Activated CD8-positive, alpha-beta memory T cell treated with anti-CD3 and anti-CD28 coated beads, Interleukin-2, amount 10 ng/mL, durations not matched to agents 7 days and 5 days (primary cell): ENCODE measurements at regions not wholly inside any gene's neighbourhood (a gene's known extent, or its start where the extent isn't known, plus 50 kb on each side); places are given as distances from the start of the nearest gene placed in this dataset.

Source experiments
- ATAC-seq: fragments of 150-1000 bp; cut with Tn5 transposase; one replicate; pipeline ENCODE4 v1.10.0; 2021; ENCODE audit warnings: moderate library complexity
- CTCF ChIA-PET: fragments of 350-600 bp; sonication (Branson Sonifier 250); formaldehyde crosslinking; loops from one replicate; lab custom pipeline; 2021; ENCODE audit warnings: antibody characterized with exemption; lab: Charles Lee
- DNase-seq: peaks from one replicate; pipeline ENCODE4 v3.0.0-alpha.2; 2020
- H3K27ac Mint-ChIP-seq: one replicate; pipeline ENCODE4 v1.8.0; 2021; ENCODE audit warnings: mild to moderate bottlenecking, mixed read lengths
- H3K27me3 Mint-ChIP-seq: one replicate; pipeline ENCODE4 v1.8.0; 2021; ENCODE audit warnings: mixed read lengths
- H3K36me3 Mint-ChIP-seq: one replicate; pipeline ENCODE4 v1.8.0; 2021; ENCODE audit warnings: mild to moderate bottlenecking, mixed read lengths
- H3K4me1 Mint-ChIP-seq: one replicate; pipeline ENCODE4 v1.8.0; 2021; ENCODE audit warnings: mixed read lengths
- H3K4me3 Mint-ChIP-seq: one replicate; pipeline ENCODE4 v1.8.0; 2021; ENCODE audit warnings: mild to moderate bottlenecking, moderate library complexity, mixed read lengths
- H3K9me3 Mint-ChIP-seq: one replicate; pipeline ENCODE4 v1.8.0; 2022; ENCODE audit warnings: low read depth, mixed read lengths

DNA sequence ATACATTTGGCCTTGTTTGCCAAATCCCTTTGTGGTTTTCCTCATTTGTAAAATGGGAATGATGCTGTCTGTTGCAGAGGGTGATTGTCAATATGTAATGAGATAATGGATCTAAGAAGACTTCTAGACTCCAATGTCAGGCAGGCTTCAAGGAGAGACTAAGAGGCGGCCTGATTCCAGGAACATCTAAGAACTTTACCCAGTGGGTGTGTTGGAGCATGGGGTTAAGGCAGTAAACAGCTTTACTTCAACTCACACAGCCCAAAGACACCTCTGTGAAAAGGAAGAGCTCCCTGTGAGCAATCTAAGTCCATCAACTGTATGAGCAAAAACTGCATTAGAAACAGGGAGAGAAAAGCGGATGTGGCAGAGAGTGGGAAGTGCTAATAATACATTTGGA, 560.6 kb downstream of the PDCD6IP start:
- CTCF ChIA-PET: no interaction called here
- H3K9me3 Mint-ChIP-seq: no peaks in the 10 kb centered on the region

GRCh38 chr3:34360713-34361112, 562.3 kb downstream of the PDCD6IP start:
- Mint-ChIP-seq H3K4me3 (no peak overlapping the region), H3K4me1 (peaks cover 2% of the 10 kb centered on the region), H3K27ac (no peak overlapping the region), H3K36me3 (no peaks in the 10 kb centered on the region), H3K27me3 (no peaks in the 10 kb centered on the region), H3K9me3 (no peaks in the 10 kb centered on the region)
- no peak for ATAC-seq
- CTCF ChIA-PET: no interaction called here
- no peak for DNase-seq

More for the DNA sequence above, 560.6 kb downstream of the PDCD6IP start:
- DNase-seq (no peak), ATAC-seq (no peak)
- Mint-ChIP-seq H3K27ac (no peak overlapping the region), H3K4me1 (peaks cover 2% of the 10 kb centered on the region), H3K27me3 (no peaks in the 10 kb centered on the region), H3K36me3 (no peaks in the 10 kb centered on the region), H3K4me3 (no peak overlapping the region)

GRCh38 chr3:34361921-34362320, 563.5 kb downstream of the PDCD6IP start:
- Mint-ChIP-seq H3K4me3 (no peak overlapping the region), H3K9me3 (no peaks in the 10 kb centered on the region), H3K27ac (no peak overlapping the region), H3K4me1 (peaks cover 2% of the 10 kb centered on the region), H3K36me3 (no peaks in the 10 kb centered on the region), H3K27me3 (no peaks in the 10 kb centered on the region)
- ATAC-seq (no peak), DNase-seq (no peak)
- CTCF ChIA-PET: no interaction called here

- Mint-ChIP-seq H3K27me3 (no peaks in the 10 kb centered on the region), H3K27ac (no peak overlapping the region), H3K36me3 (no peaks in the 10 kb centered on the region), H3K4me3 (no peak overlapping the region), H3K9me3 (no peaks in the 10 kb centered on the region), H3K4me1 (peaks cover 2% of the 10 kb centered on the region)
- DNase-seq (no peak), ATAC-seq (no peak)
- CTCF ChIA-PET: no interaction called here
Measured at GRCh38 chr3:34362910-34363309, 564.5 kb downstream of the PDCD6IP start.

- no peaks in the 10 kb centered on the region for H3K9me3 Mint-ChIP-seq
- H3K27me3 Mint-ChIP-seq: no peaks in the 10 kb centered on the region
- DNase-seq (no peak), ATAC-seq (no peak)
- CTCF ChIA-PET: no interaction called here
- H3K4me3 Mint-ChIP-seq: no peak overlapping the region
- no peaks in the 10 kb centered on the region for H3K36me3 Mint-ChIP-seq
- H3K4me1 Mint-ChIP-seq: peaks cover 2% of the 10 kb centered on the region
- H3K27ac Mint-ChIP-seq: no peak overlapping the region
Measured at GRCh38 chr3:34363881-34364280, 565.5 kb downstream of the PDCD6IP start.

- Mint-ChIP-seq H3K4me3 (no peak overlapping the region), H3K36me3 (no peaks in the 10 kb centered on the region), H3K27me3 (no peaks in the 10 kb centered on the region), H3K4me1 (peaks cover 2% of the 10 kb centered on the region), H3K27ac (no peak overlapping the region), H3K9me3 (no peaks in the 10 kb centered on the region)
- CTCF ChIA-PET: no interaction called here
- ATAC-seq: no peak
- DNase-seq: no peak
Measured at GRCh38 chr3:34364335-34364734, 565.9 kb downstream of the PDCD6IP start.

- Mint-ChIP-seq H3K27ac (no peak overlapping the region), H3K4me1 (peaks cover 2% of the 10 kb centered on the region), H3K27me3 (no peaks in the 10 kb centered on the region), H3K36me3 (no peaks in the 10 kb centered on the region), H3K9me3 (no peaks in the 10 kb centered on the region), H3K4me3 (no peak overlapping the region)
- DNase-seq (no peak), ATAC-seq (no peak)
- CTCF ChIA-PET: no interaction called here
Measured at GRCh38 chr3:34365231-34365630, 566.8 kb downstream of the PDCD6IP start.

GRCh38 chr3:34365771-34366170, 567.3 kb downstream of the PDCD6IP start:
- ATAC-seq: no peak
- H3K27ac Mint-ChIP-seq: no peak overlapping the region
- no peak for DNase-seq
- no peaks in the 10 kb centered on the region for H3K36me3 Mint-ChIP-seq
- CTCF ChIA-PET: no interaction called here
- H3K27me3 Mint-ChIP-seq: no peaks in the 10 kb centered on the region
- no peak overlapping the region for H3K4me3 Mint-ChIP-seq
- H3K4me1 Mint-ChIP-seq: peaks cover 2% of the 10 kb centered on the region
- no peaks in the 10 kb centered on the region for H3K9me3 Mint-ChIP-seq

DNA sequence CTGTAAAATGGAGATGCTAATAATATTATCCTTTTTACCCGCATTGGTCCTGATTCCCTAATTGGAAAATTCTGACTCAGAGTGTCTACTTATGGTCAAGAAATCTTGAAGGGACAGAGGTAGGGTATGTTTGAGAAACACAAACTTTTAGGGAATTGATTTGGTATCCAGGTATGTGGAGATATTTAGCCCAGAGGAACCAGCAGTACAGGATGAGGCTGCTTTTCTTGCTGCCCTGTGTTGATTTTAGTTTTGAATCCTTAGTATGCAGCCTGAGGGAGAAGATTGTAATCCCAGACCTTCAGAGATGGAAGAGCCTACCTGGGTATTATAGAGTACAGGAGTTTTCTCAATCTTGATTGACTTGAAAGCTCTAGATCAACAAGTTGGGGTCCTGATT, 569.1 kb downstream of the PDCD6IP start:
- no peak for ATAC-seq
- Mint-ChIP-seq H3K27me3 (no peaks in the 10 kb centered on the region), H3K9me3 (no peaks in the 10 kb centered on the region), H3K4me1 (no peaks in the 10 kb centered on the region), H3K4me3 (no peak overlapping the region), H3K27ac (no peak overlapping the region), H3K36me3 (no peaks in the 10 kb centered on the region)
- CTCF ChIA-PET: no interaction called here
- DNase-seq: no peak

GRCh38 chr3:34374521-34374920, 576.1 kb downstream of the PDCD6IP start:
- DNase-seq (no peak), ATAC-seq (no peak)
- H3K4me3 Mint-ChIP-seq: no peak overlapping the region
- no peak overlapping the region for H3K27ac Mint-ChIP-seq
- H3K27me3 Mint-ChIP-seq: no peaks in the 10 kb centered on the region
- CTCF ChIA-PET: no interaction called here
- H3K4me1 Mint-ChIP-seq: no peaks in the 10 kb centered on the region
- no peaks in the 10 kb centered on the region for H3K36me3 Mint-ChIP-seq
- H3K9me3 Mint-ChIP-seq: peaks cover 2% of the 10 kb centered on the region

GRCh38 chr3:34376691-34377090, 578.3 kb downstream of the PDCD6IP start:
- H3K27ac Mint-ChIP-seq: no peak overlapping the region
- H3K36me3 Mint-ChIP-seq: no peaks in the 10 kb centered on the region
- no peaks in the 10 kb centered on the region for H3K27me3 Mint-ChIP-seq
- no peak overlapping the region for H3K4me3 Mint-ChIP-seq
- CTCF ChIA-PET: no interaction called here
- no peak for ATAC-seq
- H3K4me1 Mint-ChIP-seq: no peaks in the 10 kb centered on the region
- H3K9me3 Mint-ChIP-seq: peaks cover 2% of the 10 kb centered on the region
- no peak for DNase-seq

DNA sequence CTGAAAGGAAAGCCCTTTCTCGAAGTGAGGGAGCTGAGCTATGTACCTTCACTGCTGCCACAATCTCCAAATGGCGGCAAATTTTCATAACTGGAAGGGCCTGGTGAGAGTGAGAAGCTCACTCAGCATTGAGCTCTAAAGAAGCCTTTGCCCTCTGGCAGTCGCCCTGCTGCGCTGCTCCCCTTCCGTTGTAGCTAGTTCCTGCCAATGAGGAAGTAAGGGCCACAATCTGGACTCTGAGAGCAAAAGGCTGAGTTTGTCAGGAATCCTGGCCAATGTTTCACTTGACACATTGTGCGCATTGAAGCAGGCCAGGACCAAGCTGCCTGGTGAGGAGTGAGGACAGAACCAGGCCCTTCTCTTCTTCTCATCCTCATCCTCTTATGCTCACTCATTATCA, 579.5 kb downstream of the PDCD6IP start:
- CTCF ChIA-PET: no interaction called here
- Mint-ChIP-seq H3K4me3 (no peak overlapping the region), H3K27me3 (no peaks in the 10 kb centered on the region), H3K27ac (no peak overlapping the region), H3K9me3 (peaks cover 2% of the 10 kb centered on the region), H3K36me3 (no peaks in the 10 kb centered on the region), H3K4me1 (no peaks in the 10 kb centered on the region)
- DNase-seq (no peak), ATAC-seq (no peak)

DNA sequence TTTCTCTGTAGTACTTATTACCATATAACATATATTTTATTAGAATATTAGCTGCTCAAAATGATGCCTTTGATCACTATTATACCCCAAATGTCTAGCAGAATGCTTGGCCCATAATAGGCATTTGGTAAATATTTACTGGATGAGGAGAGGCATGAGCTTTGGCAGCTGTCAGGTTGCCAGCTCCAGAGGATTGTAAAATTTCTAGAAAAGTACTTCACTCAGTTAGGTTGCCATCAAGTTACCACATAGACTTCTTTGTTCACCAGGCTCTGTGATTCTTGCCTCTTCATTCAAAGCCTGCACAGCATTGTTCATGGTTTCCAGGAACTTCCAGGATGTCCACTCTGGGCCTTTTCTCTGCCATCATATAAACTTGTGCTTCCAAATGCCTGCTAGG, 582.8 kb downstream of the PDCD6IP start:
- DNase-seq (no peak), ATAC-seq (no peak)
- Mint-ChIP-seq H3K27me3 (no peaks in the 10 kb centered on the region), H3K4me1 (no peaks in the 10 kb centered on the region), H3K9me3 (peaks cover 2% of the 10 kb centered on the region), H3K4me3 (no peak overlapping the region), H3K36me3 (no peaks in the 10 kb centered on the region), H3K27ac (no peak overlapping the region)
- CTCF ChIA-PET: no interaction called here

DNA sequence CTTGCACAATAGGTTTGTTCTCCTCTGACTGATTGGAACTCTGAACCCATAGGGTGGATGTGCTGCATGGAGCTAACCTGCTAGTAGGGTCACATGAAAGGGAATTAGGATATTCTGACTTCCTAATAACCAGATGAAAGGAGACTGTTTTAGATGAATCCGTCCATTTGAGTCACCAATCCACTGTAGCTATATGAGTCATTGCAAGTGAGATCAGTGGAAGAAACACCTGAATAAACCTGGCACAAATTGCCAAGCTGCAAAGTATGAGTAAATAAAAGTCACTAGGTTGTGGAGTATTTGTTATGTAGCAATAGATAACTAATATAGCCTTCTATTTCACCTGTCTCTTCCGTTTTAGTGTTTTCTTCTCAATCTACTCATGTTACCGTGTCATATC, 584.4 kb downstream of the PDCD6IP start:
- Mint-ChIP-seq H3K9me3 (no peaks in the 10 kb centered on the region), H3K27ac (no peak overlapping the region), H3K27me3 (no peaks in the 10 kb centered on the region), H3K36me3 (no peaks in the 10 kb centered on the region), H3K4me1 (no peaks in the 10 kb centered on the region), H3K4me3 (no peak overlapping the region)
- DNase-seq (no peak), ATAC-seq (no peak)
- CTCF ChIA-PET: no interaction called here

DNA sequence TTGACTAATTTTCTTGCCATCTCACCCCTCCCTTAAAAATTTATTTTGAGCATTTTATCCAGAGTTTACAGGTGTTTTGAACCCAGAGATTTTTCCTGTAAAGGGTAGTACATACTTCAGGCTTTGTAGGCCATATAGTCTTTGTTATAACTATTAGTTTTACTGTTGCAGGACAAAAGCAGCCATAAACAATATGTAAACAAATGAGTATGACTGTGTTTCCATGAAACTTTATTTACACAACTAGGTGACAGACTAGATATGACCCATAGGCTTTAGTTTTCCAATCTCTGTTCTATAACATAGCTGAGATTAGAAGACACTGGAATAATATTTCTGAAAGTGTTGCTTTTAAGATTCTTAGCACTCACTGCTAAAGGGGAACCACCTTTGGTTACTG, 587.9 kb downstream of the PDCD6IP start:
- Mint-ChIP-seq H3K9me3 (no peaks in the 10 kb centered on the region), H3K4me1 (no peaks in the 10 kb centered on the region), H3K4me3 (no peak overlapping the region), H3K36me3 (no peaks in the 10 kb centered on the region), H3K27ac (no peak overlapping the region), H3K27me3 (no peaks in the 10 kb centered on the region)
- CTCF ChIA-PET: no interaction called here
- DNase-seq: no peak
- ATAC-seq: no peak
